HEK293T (cell line): ENCODE measurements at regions not wholly inside any gene's neighbourhood (a gene's known extent, or its start where the extent isn't known, plus 50 kb on each side); places are given as distances from the start of the nearest gene placed in this dataset.

Experiments used
- CTCF ChIA-PET: fragments of 350-600 bp; formaldehyde crosslinking; extraction: SDS; loops from one replicate; lab custom pipeline; 2021; ENCODE audit warnings: antibody characterized with exemption, inconsistent platforms; lab: Yijun Ruan, JAX
- POLR2A ChIA-PET: fragments of 350-600 bp; formaldehyde crosslinking; extraction: SDS; loops from one replicate; lab custom pipeline; 2020; ENCODE audit warnings: antibody characterized with exemption, inconsistent platforms; lab: Yijun Ruan, JAX
- DNase-seq: peaks from one replicate; pipeline ENCODE4 v3.0.0; 2012; ENCODE audit warnings: mixed read lengths; ENCODE audit errors: extremely low spot score
- ARNT ChIP-seq: fragments of 450-650 bp; IDR thresholded peaks from 2 replicates; pipeline ENCODE4 v1.6.1; 2017; ENCODE audit warnings: mild to moderate bottlenecking
- BHLHE40 ChIP-seq: fragments of 450-650 bp; IDR thresholded peaks from 2 replicates; pipeline ENCODE4 v1.6.1; 2016; ENCODE audit warnings: mild to moderate bottlenecking, moderate library complexity, borderline replicate concordance
- CTBP1 ChIP-seq: fragments of 450-650 bp; IDR thresholded peaks from 2 replicates; pipeline ENCODE4 v1.6.1; 2016; ENCODE audit warnings: borderline replicate concordance
- ELF4 ChIP-seq: fragments of 450-650 bp; IDR thresholded peaks from 2 replicates; pipeline ENCODE4 v1.6.1; 2017; ENCODE audit warnings: antibody characterized with exemption
- FOXA1 ChIP-seq: fragments of 450-650 bp; IDR thresholded peaks from 2 replicates; pipeline ENCODE4 v1.6.1; 2016; ENCODE audit warnings: mild to moderate bottlenecking
- FOXK2 ChIP-seq: fragments of 450-650 bp; IDR thresholded peaks from 2 replicates; pipeline ENCODE4 v1.6.1; 2016; ENCODE audit warnings: mild to moderate bottlenecking
- FOXM1 ChIP-seq: fragments of 450-650 bp; IDR thresholded peaks from 2 replicates; pipeline ENCODE4 v1.6.1; 2017; ENCODE audit warnings: mild to moderate bottlenecking, borderline replicate concordance
- HDGF ChIP-seq: fragments of 450-650 bp; IDR thresholded peaks from 2 replicates; pipeline ENCODE4 v1.6.1; 2017; ENCODE audit warnings: antibody characterized with exemption, borderline replicate concordance
- L3MBTL2 ChIP-seq: fragments of 450-650 bp; conservative IDR thresholded peaks from 2 replicates; pipeline ENCODE4 v1.6.1; 2016; ENCODE audit warnings: mild to moderate bottlenecking
- LEF1 ChIP-seq: fragments of 450-650 bp; IDR thresholded peaks from 2 replicates; pipeline ENCODE4 v1.6.1; 2017; ENCODE audit warnings: mild to moderate bottlenecking, borderline replicate concordance
- NFRKB ChIP-seq: fragments of 450-650 bp; IDR thresholded peaks from 2 replicates; pipeline ENCODE4 v1.6.1; 2016; ENCODE audit warnings: mild to moderate bottlenecking, moderate library complexity
- SP1 ChIP-seq: fragments of 450-650 bp; IDR thresholded peaks from 2 replicates; pipeline ENCODE4 v1.6.1; 2017
- SUZ12 ChIP-seq: fragments of 450-650 bp; IDR thresholded peaks from 2 replicates; pipeline ENCODE4 v1.6.1; 2016; ENCODE audit warnings: mild to moderate bottlenecking
- TARDBP ChIP-seq: fragments of 450-650 bp; IDR thresholded peaks from 2 replicates; pipeline ENCODE4 v1.6.1; 2016
- ZNF384 ChIP-seq: fragments of 450-650 bp; IDR thresholded peaks from 2 replicates; pipeline ENCODE4 v1.6.1; 2016
- TF ChIP-seq, protein P1 (sequence below): fragments of 450-650 bp; IDR thresholded peaks from 2 replicates; pipeline ENCODE4 v1.6.1; 2016

DNA sequence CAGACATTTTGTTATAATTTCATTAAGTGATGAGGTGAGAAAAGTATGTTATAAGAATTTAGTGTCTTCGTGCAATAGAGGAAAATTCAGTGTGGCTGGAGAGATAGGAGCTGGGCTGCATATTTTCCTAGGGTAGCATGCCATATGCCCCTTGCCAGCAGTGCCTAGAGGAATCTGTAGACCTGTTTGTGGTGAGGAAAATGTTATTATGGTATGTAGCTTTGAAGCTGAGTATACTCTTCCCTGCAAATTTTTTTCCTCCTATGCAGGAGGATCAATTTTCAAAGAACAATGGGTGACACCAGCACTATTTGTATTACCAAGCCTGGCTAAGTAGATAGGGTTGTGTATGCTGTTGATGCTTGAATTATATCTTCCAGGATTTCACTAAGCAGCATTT is 200.6 kb downstream of the EDEM1 start:
- CTCF ChIA-PET: no interaction called here
- DNase-seq: no peak
- TF ChIP-seq FOXM1 (no peak), CTBP1 (no peak), SUZ12 (no peak)
- POLR2A ChIA-PET: no interaction called here

DNA sequence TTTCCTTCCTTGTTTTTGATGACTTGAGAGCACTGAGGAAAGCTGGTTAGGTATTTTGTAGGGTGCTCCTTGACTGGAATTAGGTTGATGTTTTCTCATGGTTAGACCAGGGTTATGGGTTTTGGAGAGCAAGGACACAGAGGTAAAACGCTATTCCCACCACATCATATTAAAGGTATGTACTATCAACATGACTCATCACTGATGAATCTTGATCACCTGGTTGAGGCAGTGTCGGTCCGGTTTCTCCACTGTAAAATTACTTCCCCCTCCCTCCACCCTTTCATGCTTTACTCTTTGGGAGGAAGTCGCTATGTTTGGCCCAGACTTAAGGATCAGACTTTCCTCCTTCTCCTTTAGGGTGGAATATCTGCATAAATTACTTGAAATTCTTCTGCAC is 201.6 kb downstream of the EDEM1 start:
- CTCF ChIA-PET: no interaction called here
- DNase-seq: no peak
- TF ChIP-seq FOXM1 (no peak), BHLHE40 (no peak), HDGF (no peak), CTBP1 (no peak), SUZ12 (no peak), SP1 (no peak), L3MBTL2 (no peak), TARDBP (no peak), NFRKB (no peak), LEF1 (no peak), FOXA1 (no peak), ARNT (no peak), ELF4 (no peak), FOXK2 (no peak), ZNF384 (no peak)
- TF ChIP-seq, protein P1, sequence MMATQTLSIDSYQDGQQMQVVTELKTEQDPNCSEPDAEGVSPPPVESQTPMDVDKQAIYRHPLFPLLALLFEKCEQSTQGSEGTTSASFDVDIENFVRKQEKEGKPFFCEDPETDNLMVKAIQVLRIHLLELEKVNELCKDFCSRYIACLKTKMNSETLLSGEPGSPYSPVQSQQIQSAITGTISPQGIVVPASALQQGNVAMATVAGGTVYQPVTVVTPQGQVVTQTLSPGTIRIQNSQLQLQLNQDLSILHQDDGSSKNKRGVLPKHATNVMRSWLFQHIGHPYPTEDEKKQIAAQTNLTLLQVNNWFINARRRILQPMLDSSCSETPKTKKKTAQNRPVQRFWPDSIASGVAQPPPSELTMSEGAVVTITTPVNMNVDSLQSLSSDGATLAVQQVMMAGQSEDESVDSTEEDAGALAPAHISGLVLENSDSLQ: no peak
- POLR2A ChIA-PET: no interaction called here

DNA sequence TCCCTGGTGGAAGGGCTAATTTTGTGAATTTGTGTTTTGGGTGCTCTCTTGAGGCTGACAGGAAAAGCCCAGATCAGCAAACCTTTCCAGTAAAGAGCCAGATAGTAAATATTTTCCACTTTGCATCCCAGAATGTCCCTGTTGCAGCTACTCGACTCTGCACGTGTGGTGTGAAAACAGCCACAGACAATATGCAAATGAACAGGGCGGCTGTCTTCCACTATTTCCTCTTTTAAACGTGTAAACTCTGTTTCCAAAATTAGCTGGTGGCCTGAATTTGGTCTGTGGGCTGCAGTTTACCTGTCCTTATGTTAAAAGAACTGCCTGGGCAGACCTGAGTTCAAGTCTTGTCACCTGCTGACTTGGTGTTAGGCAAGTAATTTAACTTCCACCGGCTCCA is 202.7 kb downstream of the EDEM1 start:
- CTCF ChIA-PET: no interaction called here
- TF ChIP-seq TARDBP (no peak), ZNF384 (no peak), HDGF (no peak), ELF4 (no peak), ARNT (no peak), FOXM1 (no peak), FOXK2 (no peak), BHLHE40 (no peak), NFRKB (no peak), CTBP1 (no peak), SUZ12 (no peak), SP1 (no peak), L3MBTL2 (no peak)
- TF ChIP-seq, protein P1: no peak
- no peak for DNase-seq
- POLR2A ChIA-PET: no interaction called here

DNA sequence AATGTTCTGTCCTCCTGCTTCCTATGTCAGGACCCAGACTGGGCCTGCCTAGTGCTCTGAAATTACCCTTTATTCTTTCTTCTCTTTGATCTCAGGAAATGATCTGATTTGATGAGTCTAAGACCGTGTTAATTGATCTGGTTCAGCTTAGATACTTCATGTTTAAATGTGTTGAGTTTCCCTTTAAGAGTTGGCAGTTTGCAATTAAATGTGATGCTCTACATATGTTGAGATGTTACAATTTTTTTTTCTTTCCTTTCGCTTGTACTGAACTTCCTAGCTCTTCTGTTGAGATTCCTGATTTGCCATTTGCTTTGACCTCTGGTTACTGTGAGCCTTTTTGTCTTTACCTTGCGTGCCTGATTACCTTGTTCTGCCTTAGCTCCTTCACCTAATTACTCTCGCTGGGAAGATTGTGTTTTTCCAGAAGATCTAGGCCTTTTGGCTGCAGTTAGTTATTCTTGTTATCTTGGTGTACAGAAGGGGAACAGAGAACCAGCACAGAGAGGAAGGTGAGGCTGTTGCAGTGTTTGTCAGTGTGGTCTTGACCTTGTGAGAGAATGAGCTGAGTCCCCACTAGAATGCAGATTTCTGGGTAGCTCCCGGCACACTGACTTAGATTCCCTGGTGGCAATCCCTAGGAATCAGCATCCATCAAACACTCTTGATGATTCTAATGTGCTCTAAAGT is 203.6 kb downstream of the EDEM1 start:
- no peak for DNase-seq
- CTCF ChIA-PET: no interaction called here
- TF ChIP-seq ZNF384: no peak
- TF ChIP-seq TARDBP: no peak
- no peak for TF ChIP-seq LEF1
- no peak for TF ChIP-seq NFRKB
- TF ChIP-seq ARNT: no peak
- TF ChIP-seq FOXM1: no peak
- no peak for TF ChIP-seq CTBP1
- no peak for TF ChIP-seq SP1
- no peak for TF ChIP-seq BHLHE40
- POLR2A ChIA-PET: no interaction called here

DNA sequence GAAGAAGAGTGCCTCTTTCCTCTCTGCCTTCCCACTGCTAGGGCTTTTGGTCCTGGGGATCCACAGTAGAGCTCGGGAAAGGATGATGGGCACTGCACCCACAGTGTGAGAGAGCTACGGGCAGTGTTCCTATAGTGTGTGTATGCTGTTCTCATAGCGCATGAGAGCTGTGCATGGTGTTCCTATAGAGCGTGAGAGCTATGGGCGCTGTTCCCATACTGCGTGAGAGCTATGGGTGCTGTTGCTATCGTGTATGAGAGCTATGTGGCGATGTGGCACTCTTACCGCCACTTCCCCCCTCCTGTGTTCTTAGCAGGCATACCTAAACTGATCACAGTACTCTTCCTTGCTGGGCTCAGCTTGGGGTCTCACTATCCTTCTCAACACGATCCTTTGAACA is 213.5 kb downstream of the EDEM1 start:
- DNase-seq: no peak
- CTCF ChIA-PET: interaction anchor here (0.6 kb wide), 1 partner anchor 90 kb away, joined by 3 read pairs; no protein-coding TSS in a partner anchor

DNA sequence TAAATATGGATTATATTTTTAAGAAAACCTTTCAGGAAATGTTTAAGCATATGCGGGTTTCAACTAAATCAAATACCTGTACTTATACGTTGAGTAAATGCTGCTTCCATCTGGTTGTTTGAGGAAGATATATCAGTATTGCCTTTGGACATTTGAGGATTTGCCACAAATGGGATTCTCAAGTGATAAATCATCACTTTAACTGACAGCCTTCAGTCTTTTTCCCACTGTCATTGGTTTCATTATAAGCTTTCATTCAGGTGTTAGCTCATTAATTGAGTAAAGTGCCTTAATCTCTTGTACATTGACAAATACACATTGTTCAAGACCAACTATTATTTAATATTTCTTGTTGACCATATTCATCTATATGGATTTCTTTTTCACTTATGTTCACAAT is 217.2 kb downstream of the EDEM1 start:
- no peak for DNase-seq
- ChIA-PET POLR2A (no interaction called here), CTCF (no interaction called here)
- no peak for TF ChIP-seq FOXM1
- no peak for TF ChIP-seq NFRKB
- no peak for TF ChIP-seq HDGF
- no peak for TF ChIP-seq ARNT
- TF ChIP-seq L3MBTL2: no peak
- no peak for TF ChIP-seq SUZ12
- TF ChIP-seq ZNF384: no peak
- TF ChIP-seq ELF4: no peak
- no peak for TF ChIP-seq CTBP1
- TF ChIP-seq LEF1: no peak
- TF ChIP-seq SP1: no peak
- TF ChIP-seq, protein P1: no peak
- TF ChIP-seq TARDBP: no peak
- TF ChIP-seq FOXA1: no peak
- TF ChIP-seq BHLHE40: no peak
- TF ChIP-seq FOXK2: no peak

More for the DNA sequence above, 213.5 kb downstream of the EDEM1 start:
- POLR2A ChIA-PET: no interaction called here
- TF ChIP-seq HDGF: no peak

DNA sequence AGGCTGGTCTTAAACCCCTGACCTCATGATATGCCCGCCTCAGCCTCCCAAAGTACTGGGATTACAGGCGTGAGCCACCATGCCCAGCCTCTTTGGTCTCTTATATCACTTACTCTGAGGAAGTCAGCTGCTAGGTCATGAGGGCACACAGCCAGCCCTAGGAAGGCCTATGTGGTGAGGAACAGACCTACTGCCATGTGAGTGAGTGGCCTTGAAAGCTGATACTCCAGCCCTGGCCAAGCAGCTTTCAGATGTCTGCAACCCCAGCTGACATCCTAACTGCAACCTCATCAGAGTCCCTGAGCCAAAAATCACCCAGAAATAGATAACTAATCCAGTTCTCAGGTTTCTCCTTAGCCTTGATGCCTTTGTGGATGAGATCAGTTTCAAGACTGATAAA is 224.3 kb downstream of the EDEM1 start:
- POLR2A ChIA-PET: no interaction called here
- CTCF ChIA-PET: no interaction called here
- DNase-seq: no peak
- no peak for TF ChIP-seq CTBP1
- no peak for TF ChIP-seq SP1
- no peak for TF ChIP-seq FOXA1
